Inferior parietal cortex (tissue), 1 donor: ENCODE measurements at regions not wholly inside any gene's neighbourhood (a gene's known extent, or its start where the extent isn't known, plus 50 kb on each side); places are given as distances from the start of the nearest gene placed in this dataset.
A peak's percentile ranks its signal among the peaks of the same experiment; 100 is the strongest.
"Not testable (repeated sequence)": the region's sequence is repeated elsewhere in the genome, so short reads cannot be mapped to it uniquely, and the experiment has no call there.

Experiments
- DNase-seq: peaks from one replicate; pipeline ENCODE4 v3.0.0-alpha.2; 2016; ENCODE audit errors: extremely low spot score

DNA sequence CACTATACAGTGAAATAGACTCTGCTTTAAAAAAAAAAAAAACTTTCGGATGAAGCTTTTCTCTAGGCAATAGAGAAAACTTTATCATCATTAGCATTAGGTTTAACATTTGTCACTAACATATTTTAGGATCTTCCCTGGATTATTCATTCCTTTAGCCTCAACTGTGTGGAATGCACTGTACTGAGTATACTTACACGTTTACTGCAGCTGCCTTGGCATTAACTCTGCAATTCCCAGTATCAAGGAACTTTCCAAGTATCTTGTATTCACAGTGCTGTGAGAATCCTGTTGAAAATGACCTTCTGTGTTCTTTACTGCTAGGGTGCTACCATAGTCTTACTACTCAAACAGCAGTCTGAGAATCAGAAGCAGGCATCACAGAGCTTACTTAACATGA is 328.2 kb upstream of the COL3A1 start:
- DNase-seq, result no peak

GRCh38 chr2:188647430-188648070 is 326.6 kb upstream of the COL3A1 start:
- DNase-seq, result no peak

GRCh38 chr2:188659656-188660406 is 314.3 kb upstream of the COL3A1 start:
- DNase-seq, result no peak

- DNase-seq, result no peak
These were observed 310.9 kb upstream of the COL3A1 start for GRCh38 chr2:188663301-188663700.

DNA sequence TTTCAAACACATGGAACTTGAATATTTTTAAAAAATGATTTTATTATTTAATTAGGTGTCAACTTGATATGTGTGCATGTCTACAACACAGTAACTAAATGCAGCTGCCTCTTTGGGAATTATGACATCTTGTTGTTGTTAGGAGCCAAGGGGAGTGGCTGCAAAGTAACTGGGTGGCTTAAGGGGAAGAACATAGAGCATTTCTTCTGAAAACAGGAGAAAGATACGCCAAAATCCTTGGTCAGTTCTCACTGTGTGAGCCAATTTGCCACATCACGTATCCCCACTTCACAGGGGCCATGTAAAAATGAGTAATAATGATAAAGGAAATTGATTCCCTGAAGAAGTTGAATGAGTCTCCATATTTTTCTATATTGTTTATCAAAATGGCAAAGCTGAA is 309.8 kb upstream of the COL3A1 start:
- no peak for DNase-seq

GRCh38 chr2:188664951-188665595 is 309.1 kb upstream of the COL3A1 start:
- DNase-seq, result no peak

- no peak for DNase-seq
These were observed 308.4 kb upstream of the COL3A1 start for GRCh38 chr2:188665727-188666304.

- no peak for DNase-seq
These were observed 307.7 kb upstream of the COL3A1 start for GRCh38 chr2:188666503-188666902.

DNA sequence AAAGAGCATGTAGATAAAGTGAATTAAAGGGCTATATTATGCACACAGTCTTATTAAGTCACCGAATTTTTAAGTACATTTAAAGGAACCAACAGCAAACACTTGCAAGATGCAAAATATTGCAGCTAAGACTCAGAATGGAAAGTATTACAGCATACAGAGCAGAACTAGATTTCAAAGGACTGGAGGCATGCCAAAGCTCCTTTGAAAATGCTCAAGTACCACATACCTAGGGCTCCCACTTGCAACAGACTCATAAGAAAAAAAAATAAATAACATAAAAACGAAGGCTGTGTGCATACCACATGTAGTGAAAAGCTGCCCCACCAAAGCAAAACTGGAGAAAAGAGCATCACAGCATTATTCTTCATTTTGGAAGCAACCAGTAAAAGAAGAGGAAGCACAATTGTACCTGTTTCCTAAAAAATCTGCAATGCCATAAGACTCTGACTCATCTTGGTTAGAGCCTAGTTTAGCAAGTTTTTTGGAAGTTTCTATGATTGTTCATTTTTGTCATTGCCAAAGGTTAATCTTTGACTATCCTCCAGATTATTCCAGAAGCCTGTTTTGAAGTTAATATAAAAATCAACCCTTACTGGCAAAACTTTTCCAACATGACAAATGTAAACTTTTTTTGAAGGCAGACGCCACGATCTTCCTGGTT is 306.0 kb upstream of the COL3A1 start:
- peak; percentile 10 for DNase-seq

- no peak for DNase-seq
These were observed 298.7 kb upstream of the COL3A1 start for GRCh38 chr2:188675391-188676009.

DNA sequence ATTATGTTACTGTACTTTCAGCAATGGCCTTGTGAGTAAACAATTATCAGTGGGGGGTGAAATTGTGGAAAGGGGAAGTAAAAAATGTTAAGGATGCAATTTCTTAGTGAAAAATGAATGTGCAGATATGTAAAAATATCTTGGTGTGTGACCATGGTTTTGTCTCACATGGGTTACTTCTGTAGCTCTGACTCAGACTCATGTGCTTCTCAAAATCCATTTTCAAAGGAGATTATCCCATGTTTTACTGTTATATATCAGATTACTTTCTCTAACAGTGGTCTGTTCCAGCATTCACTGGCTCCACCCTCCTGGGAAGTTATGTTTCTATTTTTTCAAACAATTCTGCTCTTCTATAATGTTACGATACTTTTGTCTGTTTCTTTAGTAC is 298.2 kb upstream of the COL3A1 start:
- no peak for DNase-seq

GRCh38 chr2:188677142-188677541 is 297.0 kb upstream of the COL3A1 start:
- DNase-seq, result no peak

- no peak for DNase-seq
These were observed 295.3 kb upstream of the COL3A1 start for GRCh38 chr2:188678882-188679281.

DNA sequence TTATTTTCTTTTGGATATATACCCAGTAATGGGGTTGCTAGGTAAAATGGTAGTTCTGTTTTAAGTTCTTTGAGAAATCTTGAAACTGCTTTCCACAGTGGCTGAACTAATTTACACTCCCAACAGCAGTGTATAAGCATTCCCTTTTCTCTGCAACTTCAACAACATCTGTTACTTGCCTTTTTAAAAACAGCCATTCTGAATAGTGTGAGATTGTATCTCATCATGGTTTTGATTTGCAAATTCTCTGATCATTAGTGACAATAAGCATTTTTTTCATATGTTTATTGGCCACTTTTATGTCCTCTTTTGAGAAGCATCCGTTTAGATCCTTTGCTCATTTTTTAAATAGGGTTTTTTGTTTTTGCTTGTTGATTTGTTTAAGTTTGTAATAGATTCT is 291.3 kb upstream of the COL3A1 start:
- no peak for DNase-seq

- DNase-seq, result no peak
These were observed 289.4 kb upstream of the COL3A1 start for GRCh38 chr2:188684795-188685194.

DNA sequence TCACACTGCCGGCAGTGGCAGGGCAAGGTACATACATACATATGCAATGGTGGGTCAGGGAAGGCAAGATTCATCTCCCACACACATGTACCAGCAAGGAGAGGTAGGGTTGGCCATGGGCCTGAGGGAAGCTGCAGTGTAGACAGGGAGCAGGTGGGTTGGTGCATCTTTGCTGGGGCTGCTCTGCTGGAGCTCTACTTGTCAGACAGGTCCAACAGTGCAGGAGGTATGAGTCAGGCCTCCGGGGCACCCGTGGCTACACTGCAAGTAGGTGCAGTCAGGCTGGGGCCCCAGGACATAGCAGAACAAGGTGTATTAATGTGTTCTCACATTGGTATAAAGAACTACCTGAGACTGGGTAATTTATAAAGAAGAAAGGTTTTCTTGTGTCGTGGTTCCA is 281.1 kb upstream of the COL3A1 start:
- no peak for DNase-seq

- no peak for DNase-seq
These were observed 280.4 kb upstream of the COL3A1 start for GRCh38 chr2:188693771-188694170.

DNA sequence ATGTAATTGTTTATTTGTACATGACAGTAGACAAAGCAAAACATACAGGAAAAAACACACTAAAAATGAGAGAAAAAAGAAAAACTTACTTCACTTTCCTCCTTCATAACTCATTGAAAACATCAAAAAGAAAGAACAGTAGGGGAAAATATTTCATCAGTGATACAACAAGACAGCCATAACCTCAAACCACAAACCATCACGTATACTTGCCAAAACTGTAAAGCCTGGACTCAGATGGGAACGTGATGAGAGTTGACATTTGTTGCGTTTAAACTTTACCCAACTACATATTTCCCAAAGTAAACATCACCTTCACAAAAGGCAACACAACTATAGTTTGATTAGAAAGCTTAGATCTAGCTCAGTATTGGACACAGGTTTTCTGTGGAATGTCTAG is 278.2 kb upstream of the COL3A1 start:
- no peak for DNase-seq

GRCh38 chr2:188698151-188698550 is 276.0 kb upstream of the COL3A1 start:
- not testable (repeated sequence) for DNase-seq

DNA sequence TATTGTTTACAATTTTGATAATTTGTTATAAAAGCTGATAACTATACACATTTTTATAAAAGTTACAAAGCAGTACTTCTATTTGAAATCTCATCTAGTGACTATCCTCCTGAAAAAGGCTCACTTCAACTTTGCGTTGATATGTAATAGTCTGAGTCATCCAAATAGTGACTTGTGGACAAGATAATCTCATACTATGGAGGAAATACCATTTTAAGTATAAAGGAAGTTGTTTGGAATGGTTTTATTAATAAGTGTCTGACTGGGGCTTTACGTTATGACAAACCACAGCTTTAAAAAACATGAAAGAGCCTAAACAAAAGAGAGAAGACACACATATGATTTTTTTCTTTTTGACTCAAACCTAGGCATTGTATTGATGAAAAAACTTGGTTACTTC is 272.3 kb upstream of the COL3A1 start:
- DNase-seq, result no peak

DNA sequence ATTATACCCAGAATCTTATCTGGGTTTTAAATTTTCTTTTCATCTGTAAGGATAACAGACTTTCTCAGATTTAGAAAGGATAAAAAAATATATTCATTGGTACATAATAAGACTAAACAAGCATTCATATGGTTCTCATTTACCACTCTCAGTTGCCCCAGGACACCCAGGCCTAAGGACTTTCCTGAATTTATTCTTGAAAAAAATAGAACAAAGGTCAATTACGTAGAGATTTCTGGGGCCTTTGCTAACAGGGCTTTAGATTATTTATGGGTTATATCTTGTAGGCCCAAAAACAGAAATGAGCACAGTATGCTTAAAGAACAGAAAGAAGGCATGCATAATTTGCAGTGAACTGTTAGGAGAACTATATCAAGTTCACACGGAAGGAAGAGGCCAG is 269.0 kb upstream of the COL3A1 start:
- no peak for DNase-seq

DNA sequence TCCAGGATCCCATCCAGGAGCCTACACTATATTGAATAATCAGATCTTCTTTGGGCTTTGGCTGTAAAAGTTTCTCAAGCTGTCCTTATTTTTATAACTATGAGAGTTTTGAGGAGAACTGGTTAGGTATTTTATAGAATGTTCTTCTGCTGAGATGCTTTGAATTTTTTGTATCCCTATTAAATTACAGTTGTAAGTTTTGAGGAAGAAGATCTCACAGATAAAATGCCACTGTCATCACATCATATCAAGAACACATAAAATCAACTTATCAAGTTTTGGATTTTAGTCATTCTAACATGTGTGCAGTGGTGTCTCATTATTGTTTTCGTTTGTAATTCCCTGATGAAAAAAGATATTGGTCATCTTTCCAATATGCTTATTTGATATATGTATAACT is 260.2 kb upstream of the COL3A1 start:
- DNase-seq, result no peak
